GM12878 (cell line): ENCODE measurements at regions not wholly inside any gene's neighbourhood (a gene's known extent, or its start where the extent isn't known, plus 50 kb on each side); places are given as distances from the start of the nearest gene placed in this dataset.

Experiments used
- ATAC-seq: fragments of 200-7000 bp; cut with Tn5 transposase; 3 replicates; pipeline ENCODE4 v1.9.1; 2020; ENCODE audit warnings: mild to moderate bottlenecking, moderate library complexity
- BruUV-seq: library from RNA; stranded (reverse); fragments of 400-500 nt; replicated peaks from 2 replicates; lab custom pipeline; 2021; lab: Mats Ljungman, UMichigan
- CTCF ChIA-PET: fragments of 300-600 bp; sonication (Branson Sonifier 250); formaldehyde crosslinking; extraction: SDS; loops from one replicate; lab custom pipeline; 2021; ENCODE audit warnings: inconsistent platforms; lab: Yijun Ruan, JAX
- POLR2A ChIA-PET: fragments of 350-600 bp; formaldehyde crosslinking; extraction: SDS; loops from one replicate; lab custom pipeline; 2021; ENCODE audit warnings: inconsistent platforms; lab: Charles Lee
- RAD21 ChIA-PET: fragments of 300-600 bp; sonication (Branson Sonifier 250); formaldehyde crosslinking; loops from one replicate; lab custom pipeline; 2023; ENCODE audit warnings: antibody characterized with exemption; ENCODE audit not compliant: unreplicated experiment; lab: Charles Lee
- SMC1A ChIA-PET: fragments of 300-600 bp; sonication (Branson Sonifier 250); formaldehyde crosslinking; loops from one replicate; lab custom pipeline; 2023; ENCODE audit not compliant: unreplicated experiment, uncharacterized antibody; lab: Charles Lee
- DNase-seq: peaks from one replicate; pipeline ENCODE4 v3.0.0-alpha.2; 2011; ENCODE audit warnings: low read depth, low spot score
- FAIRE-seq: peaks from 3 replicates; lab custom pipeline; 2011; peaks lifted over from hg19 to GRCh38; lab: Jason Lieb, UNC
- H2AFZ ChIP-seq: 2 replicates; pipeline ENCODE4 v1.6.0; 2011; ENCODE audit warnings: low read depth, low read length, control low read depth; ENCODE audit not compliant: control insufficient read depth
- H3K27ac ChIP-seq: 2 replicates; pipeline ENCODE4 v1.5.1; 2011; ENCODE audit warnings: control low read depth; ENCODE audit not compliant: control insufficient read depth, insufficient read depth
- H3K27me3 ChIP-seq, 2 experiments: replicated peaks in 1 of 2; 2 replicates each; pipeline versions ENCODE4 v1.6.0 to v1.6.1; 2011; ENCODE audit warnings: low read length in 1 of 2; ENCODE audit not compliant: control insufficient read depth in 2 of 2, insufficient read depth in 2 of 2
- H3K36me3 ChIP-seq, 2 experiments: 2 replicates each; pipeline ENCODE4 v1.5.1; 2011; ENCODE audit warnings: low read length in 1 of 2; ENCODE audit not compliant: control insufficient read depth in 2 of 2, insufficient read depth in 2 of 2
- H3K4me1 ChIP-seq: 2 replicates; pipeline ENCODE4 v1.6.1; 2011; ENCODE audit warnings: mild to moderate bottlenecking, low read length, moderate library complexity, mixed read lengths; ENCODE audit not compliant: control insufficient read depth, insufficient read depth
- H3K4me2 ChIP-seq: 2 replicates; pipeline ENCODE4 v1.6.0; 2011; ENCODE audit warnings: control low read depth; ENCODE audit not compliant: control insufficient read depth, insufficient read depth
- H3K4me3 ChIP-seq: fragments of 200-600 bp; sonication (generic); 2 replicates; pipeline ENCODE4 v1.5.1; 2016
- H3K79me2 ChIP-seq: 2 replicates; pipeline ENCODE4 v1.6.0; 2011; ENCODE audit warnings: low read length; ENCODE audit not compliant: control insufficient read depth, insufficient read depth
- H3K9ac ChIP-seq: 2 replicates; pipeline ENCODE4 v1.8.0; 2011; ENCODE audit warnings: low read length, control low read depth, mixed read lengths; ENCODE audit not compliant: control insufficient read depth, insufficient read depth
- H3K9me3 ChIP-seq: replicated peaks from 3 replicates; pipeline ENCODE4 v1.5.1; 2011; ENCODE audit warnings: mild to moderate bottlenecking, low read length; ENCODE audit not compliant: control insufficient read depth, insufficient read depth
- H4K20me1 ChIP-seq: 2 replicates; pipeline ENCODE4 v1.6.0; 2011; ENCODE audit not compliant: control insufficient read depth, insufficient read depth
- POU2F2 ChIP-seq: IDR thresholded peaks from 3 replicates; pipeline ENCODE4 v1.6.1; 2011; ENCODE audit warnings: low read depth, mild to moderate bottlenecking, low read length, borderline replicate concordance
- TARDBP ChIP-seq: IDR thresholded peaks from 2 replicates; pipeline ENCODE4 v1.6.1; 2016; ENCODE audit warnings: borderline replicate concordance
- WGBS: methylation state at CpG from one replicate; pipeline ENCODE4 v1.1.6; 2016; ENCODE audit warnings: low lambda C conversion rate; ENCODE audit not compliant: insufficient replicate concordance, insufficient coverage; ENCODE audit errors: missing lambda C conversion rate; 5-methylcytosine and 5-hydroxymethylcytosine counted together
- in situ Hi-C: fragments of 300-500 bp; cut with MboI; formaldehyde crosslinking; loops from 9 replicates; pipeline ENCODE4 v1.14.3; 2018; ENCODE audit warnings: mixed read lengths
- intact Hi-C: fragments of 100-400 bp; cut with micrococcal nuclease; formaldehyde crosslinking; loops from one replicate; pipeline ENCODE4 v1.14.2; 2022; ENCODE audit not compliant: unreplicated experiment
- TF ChIP-seq, protein P1 (sequence below): IDR thresholded peaks from 2 replicates; pipeline ENCODE4 v1.6.1; 2012; ENCODE audit warnings: mild to moderate bottlenecking, low read depth, low read length

DNA sequence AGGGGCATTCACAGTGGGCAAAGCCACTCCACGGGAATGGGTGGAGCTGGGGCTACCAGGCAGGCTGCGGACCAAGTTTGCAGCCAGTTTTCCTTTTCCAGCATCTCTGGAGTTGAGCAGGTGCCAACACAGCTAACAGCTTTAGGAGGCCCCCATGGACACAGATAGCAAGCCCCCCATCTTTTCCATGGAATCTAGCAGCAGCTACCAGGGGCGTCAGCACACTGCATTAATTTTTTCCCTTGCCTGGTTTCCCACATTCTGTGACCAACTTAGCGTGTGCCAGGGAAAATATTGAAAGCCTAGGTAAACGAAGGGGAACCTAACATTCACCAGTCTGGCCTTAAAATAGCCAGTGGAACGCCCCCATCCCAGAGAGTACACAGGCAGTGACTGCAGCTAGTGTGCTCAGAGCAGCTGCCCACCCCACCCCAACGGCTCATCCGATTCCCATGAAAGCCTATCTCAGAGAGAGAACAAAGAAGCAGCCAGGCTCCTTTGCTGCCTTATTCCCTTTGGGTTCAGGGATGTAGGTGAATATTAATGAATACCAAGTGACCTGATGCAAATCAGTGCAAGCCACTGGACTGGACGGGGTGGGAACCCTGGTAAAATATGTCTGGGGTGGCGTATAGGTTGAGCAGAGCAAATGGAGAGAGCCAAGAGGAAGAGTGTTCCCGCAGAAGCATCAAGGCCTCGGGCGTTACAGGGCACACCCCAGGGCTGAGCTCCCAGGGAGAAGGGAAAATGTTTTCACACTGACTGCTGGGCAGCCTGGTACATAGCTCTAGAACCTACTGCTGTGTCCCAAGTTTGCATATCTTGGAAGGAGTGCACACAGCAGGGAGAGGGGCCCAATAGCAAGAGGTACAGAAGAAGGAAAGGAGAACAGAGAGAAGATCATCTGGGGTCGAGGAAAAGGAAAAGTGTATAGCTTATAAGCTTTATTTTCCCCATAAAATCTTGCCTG is 73.9 kb upstream of the SOX9 start:
- Histone ChIP-seq H3K27me3 (no peaks in the 10 kb centered on the region), H3K79me2 (no peaks in the 10 kb centered on the region), H3K4me3 (no peak overlapping the region), H3K36me3 (no peaks in the 10 kb centered on the region), H3K4me1 (no peaks in the 10 kb centered on the region), H3K4me2 (no peak overlapping the region), H3K27ac (no peak overlapping the region), H4K20me1 (no peaks in the 10 kb centered on the region), H3K9me3 (no peaks in the 10 kb centered on the region), H2AFZ (no peak overlapping the region), H3K9ac (no peak overlapping the region)
- no TSS peak for BruUV-seq
- WGBS: 32% methylated on average over 14 of the region's 14 CpGs
- ChIA-PET POLR2A (interaction anchor here (1.5 kb wide), 1 partner anchor 13 kb away, joined by 3 read pairs; no protein-coding TSS in a partner anchor), RAD21 (interaction anchor here (0.7 kb wide), 1 partner anchor 1361 kb away, joined by 3 read pairs; no protein-coding TSS in a partner anchor), SMC1A (interaction anchor here (0.8 to 1.2 kb wide), 2 partner anchors 10 to 12 kb away, joined by 3 to 4 read pairs; no protein-coding TSS in a partner anchor), CTCF (interaction anchor here (0.7 kb wide), 1 partner anchor 510 kb away, joined by 3 read pairs; no protein-coding TSS in a partner anchor)
- FAIRE-seq (no peak), ATAC-seq (no peak), DNase-seq (no peak)
- TF ChIP-seq POU2F2 (no peak), TARDBP (no peak)
- TF ChIP-seq, protein P1, sequence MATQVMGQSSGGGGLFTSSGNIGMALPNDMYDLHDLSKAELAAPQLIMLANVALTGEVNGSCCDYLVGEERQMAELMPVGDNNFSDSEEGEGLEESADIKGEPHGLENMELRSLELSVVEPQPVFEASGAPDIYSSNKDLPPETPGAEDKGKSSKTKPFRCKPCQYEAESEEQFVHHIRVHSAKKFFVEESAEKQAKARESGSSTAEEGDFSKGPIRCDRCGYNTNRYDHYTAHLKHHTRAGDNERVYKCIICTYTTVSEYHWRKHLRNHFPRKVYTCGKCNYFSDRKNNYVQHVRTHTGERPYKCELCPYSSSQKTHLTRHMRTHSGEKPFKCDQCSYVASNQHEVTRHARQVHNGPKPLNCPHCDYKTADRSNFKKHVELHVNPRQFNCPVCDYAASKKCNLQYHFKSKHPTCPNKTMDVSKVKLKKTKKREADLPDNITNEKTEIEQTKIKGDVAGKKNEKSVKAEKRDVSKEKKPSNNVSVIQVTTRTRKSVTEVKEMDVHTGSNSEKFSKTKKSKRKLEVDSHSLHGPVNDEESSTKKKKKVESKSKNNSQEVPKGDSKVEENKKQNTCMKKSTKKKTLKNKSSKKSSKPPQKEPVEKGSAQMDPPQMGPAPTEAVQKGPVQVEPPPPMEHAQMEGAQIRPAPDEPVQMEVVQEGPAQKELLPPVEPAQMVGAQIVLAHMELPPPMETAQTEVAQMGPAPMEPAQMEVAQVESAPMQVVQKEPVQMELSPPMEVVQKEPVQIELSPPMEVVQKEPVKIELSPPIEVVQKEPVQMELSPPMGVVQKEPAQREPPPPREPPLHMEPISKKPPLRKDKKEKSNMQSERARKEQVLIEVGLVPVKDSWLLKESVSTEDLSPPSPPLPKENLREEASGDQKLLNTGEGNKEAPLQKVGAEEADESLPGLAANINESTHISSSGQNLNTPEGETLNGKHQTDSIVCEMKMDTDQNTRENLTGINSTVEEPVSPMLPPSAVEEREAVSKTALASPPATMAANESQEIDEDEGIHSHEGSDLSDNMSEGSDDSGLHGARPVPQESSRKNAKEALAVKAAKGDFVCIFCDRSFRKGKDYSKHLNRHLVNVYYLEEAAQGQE: no peak
- in situ Hi-C loops (no loop called here), intact Hi-C loops (no loop called here)
